ENCODE measurements at regions not wholly inside any gene's neighbourhood (a gene's known extent, or its start where the extent isn't known, plus 50 kb on each side); places are given as distances from the start of the nearest gene placed in this dataset.

DNA sequence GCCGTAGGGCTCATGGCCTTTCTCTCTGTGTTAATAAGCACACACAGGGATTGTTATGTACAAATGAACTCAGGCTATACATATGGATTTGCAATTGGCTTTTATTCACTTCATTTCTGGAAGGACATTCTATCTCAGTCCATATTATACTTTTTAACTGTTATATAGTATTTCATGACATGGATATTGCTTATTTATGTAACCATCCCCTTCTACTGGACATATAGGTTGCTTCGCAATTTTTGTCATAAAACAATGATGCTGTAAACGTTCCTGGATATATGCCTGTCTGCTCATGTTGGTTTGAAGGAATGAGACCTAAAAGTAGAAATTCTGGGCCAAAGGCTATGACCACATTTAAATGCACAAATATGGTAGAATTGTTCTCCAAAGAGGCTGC lies 158.1 kb downstream of the BCOR start:
- H3K18ac ChIP-seq (ENCODE audit: low read depth, low read length): no peak overlapping the region
- H4K5ac ChIP-seq (ENCODE audit: low read depth, low read length): no peak overlapping the region
- no peak overlapping the region for H3K4me3 ChIP-seq (ENCODE audit: insufficient read depth, low read depth, low read length)
- no peaks in the 10 kb centered on the region for H3K36me3 ChIP-seq (ENCODE audit: control insufficient read depth, insufficient read depth, low read length)
- no peak for ATAC-seq (ENCODE audit: low read depth)
- H2BK20ac ChIP-seq (ENCODE audit: low read depth, low read length): no peak overlapping the region
- H3K9ac ChIP-seq (ENCODE audit: low read depth, low read length): no peak overlapping the region
- POLR2A ChIA-PET (ENCODE audit: unreplicated experiment): no interaction called here
- H2BK15ac ChIP-seq (ENCODE audit: low read depth, low read length): no peak overlapping the region
- no peaks in the 10 kb centered on the region; the same call in 1 of the 2 replicates for H3K9me3 ChIP-seq (ENCODE audit: control insufficient read depth, insufficient read depth, low read length)
- no peak overlapping the region for H2BK5ac ChIP-seq (ENCODE audit: low read depth, low read length, poor library complexity, severe bottlenecking)
- no peak overlapping the region for H4K8ac ChIP-seq (ENCODE audit: low read depth in 2 of 2, low read length in 2 of 2)
- intact Hi-C loops (cut with micrococcal nuclease): no loop called here
- H3K27me3 ChIP-seq (ENCODE audit: control insufficient read depth, insufficient read depth, low read length): peaks cover 6% of the 10 kb centered on the region; the same call in 1 of the 2 replicates
- no TSS peak for BruUV-seq (replicated peaks)
- H4K20me1 ChIP-seq (ENCODE audit: insufficient read depth, low read length): no peaks in the 10 kb centered on the region
- CTCF ChIA-PET: no interaction called here
- H3K56ac ChIP-seq (ENCODE audit: extremely low read depth, insufficient read depth, low read length): no peak overlapping the region
- H3K9me1 ChIP-seq (ENCODE audit: insufficient read depth, low read length): no peaks in the 10 kb centered on the region
- in situ Hi-C loops (cut with MboI; ENCODE audit: low sequenced_read_pairs): no loop called here
- no peak overlapping the region for H3K4ac ChIP-seq (ENCODE audit: low read depth, low read length)
- no peak overlapping the region for H4K91ac ChIP-seq (ENCODE audit: insufficient read depth, low read depth, low read length)
- H3K27ac ChIP-seq (ENCODE audit: insufficient read depth, low read length): no peak overlapping the region
- H3K14ac ChIP-seq (replicated peaks; ENCODE audit: low read depth, low read length): no peak overlapping the region
- H3K23ac ChIP-seq (ENCODE audit: low read depth, low read length): no peak overlapping the region
- DNase-seq: no peak
- H2AK5ac ChIP-seq (ENCODE audit: low read depth, low read length): no peak overlapping the region
- H3K4me1 ChIP-seq (ENCODE audit: control insufficient read depth, insufficient read depth, low read length): no peaks in the 10 kb centered on the region
- no peak overlapping the region for H2BK120ac ChIP-seq (ENCODE audit: low read depth, low read length)
- no CpG with 5 or more reads among the region's 3 CpGs for WGBS, 2 experiments (ENCODE audit: extremely low coverage in 2 of 2, insufficient read length in 1 of 2)
- H2AFZ ChIP-seq (replicated peaks; ENCODE audit: low read length, poor library complexity): no peak overlapping the region
- dilution Hi-C loops (cut with HindIII; ENCODE audit: low sequenced_read_pairs, unreplicated experiment): no loop called here
- no peak for TF ChIP-seq ELK1 (IDR thresholded peaks at IDR 0.05; ENCODE audit: borderline replicate concordance, low read depth, low read length)
- no peak for TF ChIP-seq MXI1 (IDR thresholded peaks at IDR 0.05; ENCODE audit: borderline replicate concordance, low read depth, low read length)
- no peak for TF ChIP-seq NFE2L2 (IDR thresholded peaks at IDR 0.05; ENCODE audit: low read depth, low read length)
- TF ChIP-seq POLR2A (IDR thresholded peaks at IDR 0.05; ENCODE audit: low read depth, low read length): no peak
- TF ChIP-seq MAFK (IDR thresholded peaks at IDR 0.05; ENCODE audit: low read depth, low read length): no peak
- no peak for TF ChIP-seq MAZ (IDR thresholded peaks at IDR 0.05; ENCODE audit: borderline replicate concordance, low read depth, low read length)
- TF ChIP-seq SMC3 (IDR thresholded peaks at IDR 0.05; ENCODE audit: low read depth, low read length): no peak
- no peak for TF ChIP-seq RAD21 (IDR thresholded peaks at IDR 0.05; ENCODE audit: low read length)
- TF ChIP-seq CEBPB (IDR thresholded peaks at IDR 0.05; ENCODE audit: low read depth, low read length): no peak
- no peak overlapping the region for H2AK9ac ChIP-seq (replicated peaks; ENCODE audit: low read depth, low read length, poor library complexity)
- no peak overlapping the region for H3K4me2 ChIP-seq (ENCODE audit: low read depth, low read length)
- H3K79me1 ChIP-seq (ENCODE audit: low read depth in 1 of 2, low read length in 2 of 2): no peaks in the 10 kb centered on the region

Data from IMR-90 (cell line).